HG03520 (cell line): ENCODE measurements at regions not wholly inside any gene's neighbourhood (a gene's known extent, or its start where the extent isn't known, plus 50 kb on each side); places are given as distances from the start of the nearest gene placed in this dataset.

ENCODE experiments used
- ATAC-seq: cut with Tn5 transposase; IDR thresholded peaks from one replicate; pipeline ENCODE4 v1.9.1; 2021; ENCODE audit warnings: mild to moderate bottlenecking, moderate library complexity; ENCODE audit not compliant: unreplicated experiment

DNA sequence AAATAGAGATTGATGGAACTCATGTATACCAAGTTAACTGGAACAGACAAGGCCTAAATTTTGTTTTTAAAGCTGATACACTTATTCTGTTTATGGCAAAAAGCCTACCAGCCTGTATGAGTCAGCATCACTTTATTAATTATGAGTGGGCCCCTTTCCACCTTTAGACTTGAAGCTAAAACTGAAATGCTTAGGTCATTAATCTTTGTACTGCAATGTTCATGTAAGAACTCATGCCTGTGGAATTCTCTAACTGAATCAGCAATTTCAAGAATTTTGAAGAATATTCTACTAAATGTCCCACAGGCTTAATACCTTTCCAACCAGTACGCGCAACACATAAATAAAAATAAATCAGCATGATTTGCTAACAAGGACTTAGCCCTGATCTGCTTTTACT lies 140.2 kb upstream of the PHACTR1 start:
- ATAC-seq = no peak

DNA sequence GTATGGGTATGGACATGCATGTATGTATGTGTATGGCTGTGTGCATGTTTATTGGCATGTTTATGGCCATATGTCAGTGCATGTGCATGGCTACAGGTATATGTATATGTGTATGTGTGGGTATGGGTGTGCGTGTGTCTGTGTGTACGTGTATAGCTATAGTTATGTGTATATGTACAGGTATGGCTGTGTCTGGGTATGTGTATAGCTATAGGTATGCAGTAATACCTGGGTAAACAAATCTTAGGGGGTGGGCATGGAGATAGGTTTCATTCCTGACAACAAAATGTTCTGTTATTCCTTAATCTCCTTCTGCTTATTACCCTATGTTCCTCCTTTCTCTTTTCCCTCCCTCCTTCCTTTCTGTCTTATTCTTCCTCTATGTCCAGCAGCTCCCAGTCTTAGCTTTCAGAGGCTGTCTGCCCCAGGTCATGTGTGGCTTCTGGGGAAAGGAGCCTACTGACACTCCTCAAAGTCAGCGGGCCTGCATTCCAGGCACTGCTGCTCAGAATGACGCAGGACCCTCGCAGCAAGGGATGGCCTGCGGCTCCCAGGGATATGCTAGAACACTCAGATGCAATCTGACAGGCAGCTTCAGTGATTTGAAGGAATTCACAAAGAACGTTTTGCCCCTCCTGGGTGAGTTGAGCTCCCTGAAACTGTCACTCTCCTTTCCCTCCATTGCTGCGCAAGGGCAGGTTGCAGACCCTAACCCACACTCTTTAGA lies 139.3 kb upstream of the PHACTR1 start:
- no peak for ATAC-seq

DNA sequence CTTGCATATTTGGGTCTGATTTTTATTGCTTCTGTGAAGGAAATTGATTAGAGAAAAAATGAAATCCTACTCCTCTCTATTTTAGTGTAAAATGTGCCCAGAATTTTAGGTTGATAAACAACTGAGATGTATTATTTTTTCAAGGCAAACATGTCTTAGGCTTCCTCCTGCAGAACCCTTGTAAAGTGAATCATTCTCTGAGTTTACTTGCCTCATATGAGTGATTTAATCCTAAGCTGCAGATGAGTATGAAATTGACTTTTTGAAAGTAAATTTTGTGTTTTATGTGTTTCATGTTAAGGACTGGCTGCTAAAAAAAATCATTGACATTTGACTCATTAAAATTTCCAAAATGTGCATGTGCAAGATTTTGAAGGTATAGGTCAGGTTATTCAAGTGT lies 138.5 kb upstream of the PHACTR1 start:
- ATAC-seq = no peak

DNA sequence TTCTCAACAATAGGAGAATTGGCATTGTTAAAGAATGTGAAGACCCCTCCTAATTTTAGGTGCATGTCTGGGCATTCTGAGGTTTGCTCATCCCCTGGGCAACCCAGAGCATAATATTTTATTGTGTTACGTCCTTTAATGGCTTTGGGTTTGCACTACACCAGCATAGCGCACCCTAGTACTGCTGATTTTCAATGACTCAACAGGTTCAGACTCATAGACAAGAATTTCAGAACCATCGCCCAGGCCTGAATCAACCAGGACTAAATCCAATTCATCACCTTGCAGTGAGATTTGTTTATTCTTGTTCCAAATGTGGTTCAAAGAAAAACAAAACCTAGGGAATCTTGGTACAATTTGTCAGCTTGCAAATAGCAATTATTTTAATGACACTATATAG lies 137.8 kb upstream of the PHACTR1 start:
- ATAC-seq = no peak

DNA sequence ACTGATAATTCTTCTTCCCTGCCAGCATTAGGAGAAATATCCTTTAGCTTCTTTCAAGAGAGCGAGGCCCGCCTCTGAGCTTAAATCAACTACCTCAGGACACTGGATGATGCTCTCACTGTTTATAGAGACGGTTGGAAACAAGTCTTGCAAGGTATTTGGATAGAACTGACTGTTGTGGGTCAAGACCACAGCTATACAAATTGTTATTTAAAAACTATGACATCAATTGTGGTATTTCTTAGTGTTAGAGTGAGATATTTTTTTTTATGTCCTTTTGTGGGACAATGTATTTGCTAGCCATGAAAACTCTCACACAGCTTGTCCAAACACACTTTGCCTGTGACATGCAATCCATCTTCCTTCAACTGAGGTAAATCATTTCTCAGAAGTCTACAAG lies 136.3 kb upstream of the PHACTR1 start:
- ATAC-seq = no peak

DNA sequence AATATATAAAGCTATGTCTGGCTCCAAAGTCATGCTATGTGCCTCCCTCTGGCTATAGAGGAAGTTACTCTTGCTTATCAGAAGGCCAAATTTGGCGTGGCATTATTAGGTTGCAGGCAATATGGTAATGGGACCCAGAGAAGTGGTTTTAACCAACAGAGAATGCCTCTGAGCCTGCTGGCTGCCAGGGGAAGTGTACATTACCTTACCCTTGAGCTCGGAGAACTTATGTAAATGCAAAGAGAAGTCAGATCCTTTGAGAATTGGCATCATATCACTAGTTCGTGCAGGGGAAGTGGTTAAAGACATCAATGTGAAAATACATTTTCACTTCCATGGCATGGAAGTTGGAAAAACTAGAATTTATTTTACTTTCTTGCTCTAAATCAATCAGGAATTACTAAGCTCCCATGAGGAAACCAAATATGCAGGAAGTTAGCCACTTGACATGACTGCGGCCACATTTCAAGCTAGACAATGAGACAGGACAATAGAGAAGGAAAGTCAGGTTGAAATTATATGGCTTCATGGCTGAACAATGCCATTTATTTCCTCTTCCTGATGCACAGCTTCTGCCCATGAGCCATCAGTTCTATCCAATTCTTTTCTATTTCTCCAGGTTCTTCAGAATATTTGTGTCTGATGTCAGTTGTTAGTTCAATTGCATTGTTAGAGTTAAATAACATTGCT lies 134.0 kb upstream of the PHACTR1 start:
- no peak for ATAC-seq

DNA sequence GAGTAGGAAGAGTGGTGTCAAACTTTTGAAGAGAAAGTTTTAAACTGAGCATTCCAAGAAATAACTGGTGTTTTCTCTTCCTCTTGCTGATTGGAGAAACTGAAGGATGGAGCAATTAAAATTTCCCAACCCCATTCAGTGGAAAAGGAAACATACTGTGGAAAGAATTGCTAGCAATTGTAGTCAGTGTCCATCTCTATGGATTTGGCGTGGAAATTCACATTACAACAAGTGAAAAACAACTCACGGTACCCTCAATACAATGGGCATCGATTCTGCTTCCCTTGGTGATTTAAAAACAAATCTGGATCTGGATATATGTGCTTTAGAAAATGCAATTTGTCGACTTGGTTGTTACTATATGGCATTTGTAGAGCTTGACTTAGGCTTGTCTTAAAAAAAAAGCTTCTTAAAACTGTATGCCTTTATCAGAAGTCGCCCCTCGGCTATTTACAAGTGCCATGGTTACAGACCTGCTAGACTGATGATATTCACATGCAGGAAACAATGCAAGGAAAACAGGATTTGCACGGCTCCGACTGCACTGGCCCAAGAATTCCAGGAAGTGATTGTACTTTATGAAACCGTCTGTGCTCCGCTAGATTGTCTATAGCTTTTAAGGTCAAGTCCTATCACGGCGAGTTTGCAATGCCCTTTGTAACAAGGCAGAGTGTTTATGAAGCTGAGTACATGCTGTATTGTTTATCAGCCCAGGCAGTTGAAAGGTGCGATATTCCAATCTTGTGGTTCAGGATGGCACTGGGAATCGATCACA lies 131.7 kb upstream of the PHACTR1 start:
- no peak for ATAC-seq

DNA sequence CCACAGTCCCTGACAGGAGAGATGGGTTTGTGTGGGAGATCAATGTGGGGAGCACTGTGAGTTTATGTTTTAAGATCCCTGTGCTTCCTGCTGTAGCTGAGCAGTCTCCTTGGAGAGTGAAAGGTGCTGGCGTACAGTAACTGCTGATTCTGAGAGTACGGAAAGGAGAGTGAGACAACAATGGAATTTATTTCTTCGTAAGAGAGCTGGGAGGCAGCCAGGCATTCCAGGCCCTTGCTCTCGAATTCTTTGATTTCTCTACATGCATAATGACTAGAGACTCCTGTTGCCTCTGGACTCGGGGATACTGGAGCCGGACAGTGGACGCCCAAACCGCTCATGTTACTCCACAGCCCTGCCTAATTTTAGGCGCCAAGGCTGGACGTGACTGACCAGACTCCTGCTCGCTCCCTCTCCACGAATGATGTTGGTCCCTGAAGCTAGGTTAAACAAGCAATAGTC lies 131.0 kb upstream of the PHACTR1 start:
- ATAC-seq = no peak

DNA sequence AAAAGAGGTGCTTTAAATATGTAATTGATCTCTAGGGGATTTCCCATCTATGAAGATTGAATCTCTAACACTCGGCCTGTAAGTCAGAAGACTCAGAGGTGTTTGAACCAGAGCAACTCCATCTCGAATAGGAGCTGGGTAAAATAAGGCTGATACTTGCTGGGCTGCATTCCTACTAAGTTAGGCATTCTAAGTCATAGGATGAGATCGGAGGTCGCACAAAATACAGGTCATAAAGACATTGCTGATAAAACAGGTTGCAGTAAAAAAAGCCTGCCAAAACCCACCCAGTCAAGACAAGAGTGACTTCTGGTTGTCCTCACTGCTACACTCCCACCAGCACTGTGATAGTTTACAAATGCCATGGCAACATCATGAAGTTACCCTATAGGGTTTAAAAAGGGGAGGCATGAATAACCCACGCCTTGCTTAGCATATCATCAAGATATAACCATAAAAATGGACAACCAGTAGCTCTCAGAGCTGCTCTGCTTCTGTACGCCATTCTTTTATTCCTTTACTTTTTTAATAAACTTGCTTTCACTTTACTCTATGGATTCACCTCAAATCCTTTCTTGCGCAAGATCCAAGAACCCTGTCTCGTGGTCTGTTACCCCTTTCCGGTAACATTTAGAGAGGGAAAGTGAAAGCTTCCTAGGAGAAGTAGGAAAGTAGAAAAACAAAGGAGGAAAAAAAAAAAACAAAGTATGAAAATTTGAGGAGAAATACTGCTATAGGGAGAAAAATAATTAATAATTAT lies 129.7 kb upstream of the PHACTR1 start:
- no peak for ATAC-seq

DNA sequence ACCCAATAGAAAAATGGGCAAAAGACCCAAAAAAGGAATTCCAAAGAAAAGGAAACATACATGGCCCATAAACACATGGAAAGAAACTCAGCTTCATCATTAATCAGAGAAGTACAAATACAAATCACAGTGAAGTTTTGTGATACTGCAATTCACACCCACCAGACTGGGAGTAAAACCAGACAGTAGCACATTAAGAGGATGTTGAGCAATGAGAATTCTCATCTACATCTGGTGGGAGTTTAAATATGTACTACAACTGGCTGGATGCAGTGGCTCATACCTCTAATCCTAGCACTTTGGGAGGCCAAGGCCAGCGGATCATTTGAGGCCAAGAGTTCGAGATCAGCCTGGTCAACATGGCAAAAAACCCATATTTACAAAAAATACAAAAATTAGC lies 125.7 kb upstream of the PHACTR1 start:
- no peak for ATAC-seq

DNA sequence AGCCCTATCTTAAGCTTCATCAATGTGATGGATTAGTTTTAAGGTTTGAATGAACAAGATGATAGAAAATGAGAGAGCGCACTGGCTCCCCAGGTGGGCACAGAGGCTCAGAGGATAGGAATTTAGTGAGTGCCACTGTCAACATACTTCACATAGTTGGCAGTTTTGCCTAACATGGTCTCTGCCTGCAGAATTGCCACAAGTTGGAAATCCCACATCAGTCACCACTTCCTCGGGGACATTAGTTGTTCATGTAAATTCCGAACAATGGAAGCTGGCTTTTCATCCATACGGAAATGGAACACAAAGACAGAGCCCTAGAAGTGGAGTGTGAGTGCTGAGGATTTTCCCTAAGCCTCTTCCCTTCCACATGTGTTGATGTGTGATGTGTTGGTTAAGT lies 123.9 kb upstream of the PHACTR1 start:
- no peak for ATAC-seq

DNA sequence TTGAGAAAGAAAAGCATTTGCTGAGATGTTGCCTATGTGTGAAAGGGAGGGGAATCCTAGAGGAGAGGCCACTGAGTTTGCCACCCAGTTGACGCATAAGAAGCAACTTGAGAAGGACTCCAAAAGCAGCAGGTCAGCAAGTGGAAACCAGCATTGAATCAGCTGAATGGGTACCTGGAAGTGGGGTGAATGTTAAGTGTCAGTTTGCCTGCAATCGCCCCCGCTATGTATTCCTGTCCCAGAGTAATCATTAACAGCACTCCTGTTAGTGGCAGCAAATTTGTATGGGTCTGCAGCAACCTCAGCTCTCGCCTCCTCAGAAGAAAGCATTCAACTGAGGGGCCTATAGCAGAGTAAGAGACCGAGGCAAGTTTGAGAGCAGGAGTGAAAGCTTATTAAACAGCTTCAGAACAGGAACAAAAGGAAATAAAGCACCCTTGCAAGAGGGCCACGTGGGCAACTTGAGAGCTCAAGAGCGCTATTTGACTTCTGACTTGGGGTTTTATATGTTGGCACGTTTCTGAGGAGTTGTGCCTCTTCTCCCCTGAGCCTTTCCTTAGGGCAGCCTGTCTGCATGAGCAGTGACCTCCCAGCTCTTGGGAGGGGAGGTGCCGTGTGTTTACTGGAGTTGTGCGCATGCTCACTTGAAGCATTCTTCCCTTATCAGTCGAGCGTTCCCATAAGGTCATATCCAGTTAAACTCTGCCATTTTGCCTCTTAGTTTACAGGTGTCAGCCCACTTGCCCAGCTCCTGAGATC lies 122.6 kb upstream of the PHACTR1 start:
- no peak for ATAC-seq

DNA sequence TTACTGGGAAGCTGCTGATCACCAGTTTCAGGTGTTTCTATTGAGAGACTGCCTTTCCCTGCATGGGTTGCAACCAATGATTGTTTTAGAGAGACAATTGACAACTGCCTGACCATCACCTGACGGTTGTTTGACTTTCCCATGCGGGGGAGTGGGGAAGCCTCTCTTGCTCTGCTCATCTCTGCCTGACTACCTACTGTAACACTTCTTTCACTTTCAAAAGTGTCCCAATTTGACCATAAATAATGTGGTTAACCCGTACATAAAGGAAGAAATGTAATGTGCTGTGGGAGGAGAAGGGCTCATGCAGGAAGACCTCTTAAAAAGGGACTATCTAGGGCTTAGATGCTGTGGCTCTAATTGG lies 122.1 kb upstream of the PHACTR1 start:
- ATAC-seq = no peak

DNA sequence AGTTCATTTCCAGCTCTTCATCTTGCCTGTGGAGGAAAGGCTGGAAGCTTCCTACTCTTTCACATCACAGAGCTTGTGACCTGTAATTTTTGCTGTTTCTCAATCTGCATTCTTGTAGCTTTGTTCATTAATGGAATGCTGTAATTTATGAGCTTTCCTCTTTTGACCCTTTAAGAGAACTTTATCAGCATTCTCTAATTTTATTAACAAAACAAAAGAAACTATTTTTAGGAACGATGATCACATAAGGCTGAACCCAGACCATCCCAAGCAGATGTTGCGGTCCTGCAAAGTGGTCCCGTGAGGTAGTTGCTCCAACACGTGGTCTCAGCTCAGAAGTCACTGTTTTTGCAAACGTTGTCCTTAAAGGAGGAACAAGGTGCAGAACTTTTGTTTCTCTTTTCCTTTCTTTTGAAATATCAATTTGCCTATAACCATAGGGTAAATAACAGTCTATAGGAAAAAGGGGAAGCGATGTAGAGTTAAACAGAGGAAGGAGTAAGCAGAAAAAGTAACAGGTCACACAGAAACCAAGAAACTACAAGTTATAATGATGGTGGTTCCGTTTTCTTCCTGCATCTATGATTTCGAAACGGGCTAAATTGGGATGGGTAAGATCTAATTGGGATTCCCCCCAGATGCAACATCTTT lies 121.3 kb upstream of the PHACTR1 start:
- peak; percentile 49 for ATAC-seq

DNA sequence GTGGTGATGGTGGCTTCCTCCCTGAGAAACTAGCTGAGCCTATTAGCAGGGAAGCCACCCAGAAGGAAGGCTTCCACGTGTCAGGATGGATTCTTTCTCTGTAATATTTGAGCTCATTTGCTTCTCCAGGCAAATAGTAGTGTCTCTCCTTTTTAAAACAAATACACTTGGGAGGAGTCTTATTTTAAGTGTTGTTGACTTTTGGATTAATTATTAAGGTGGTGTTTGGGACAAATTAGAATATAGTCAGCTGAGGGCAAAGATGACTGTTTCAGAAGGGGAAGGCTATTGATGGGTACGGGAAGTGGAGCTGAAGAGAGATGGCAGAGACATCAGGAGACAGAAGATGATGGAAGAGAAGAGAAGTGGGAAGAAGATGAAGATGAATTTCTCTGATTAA lies 119.8 kb upstream of the PHACTR1 start:
- no peak for ATAC-seq

DNA sequence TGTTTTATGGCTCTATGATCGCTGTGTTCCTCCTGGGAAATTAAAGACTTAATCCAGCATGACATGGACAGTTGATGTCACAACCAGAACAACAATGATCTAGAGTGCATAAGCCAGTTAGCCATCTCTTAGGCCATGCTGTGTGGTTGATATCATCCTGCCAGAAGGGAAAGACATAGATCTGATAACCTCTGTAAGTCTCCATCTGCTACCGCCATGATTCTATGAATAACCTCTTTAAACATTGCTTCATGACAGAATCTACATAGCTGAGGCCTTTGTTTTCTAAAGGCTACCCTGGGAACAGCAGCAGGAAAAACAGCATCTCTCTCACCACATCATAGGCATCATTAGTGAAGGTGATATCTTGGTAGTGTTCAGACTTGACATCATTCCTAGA lies 117.6 kb upstream of the PHACTR1 start:
- no peak for ATAC-seq

DNA sequence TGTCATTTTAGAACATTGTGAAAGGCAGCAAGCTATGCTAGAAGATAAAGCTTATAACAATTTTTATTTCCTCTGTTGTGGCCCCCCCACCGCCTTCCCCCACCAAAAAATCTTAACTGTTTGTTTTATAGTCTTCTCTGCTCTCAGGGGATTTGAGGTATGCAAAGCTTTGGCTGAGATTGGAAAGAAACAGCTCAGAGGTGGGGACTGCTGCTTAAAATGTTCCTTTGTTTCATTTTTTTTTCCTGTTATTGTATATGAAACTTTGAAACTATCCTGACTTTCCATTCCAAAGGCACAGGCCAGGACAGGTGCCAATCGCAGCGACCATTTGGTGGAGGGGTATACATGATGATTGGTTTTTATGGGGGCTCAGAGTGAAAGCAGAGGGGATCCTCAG lies 114.7 kb upstream of the PHACTR1 start:
- no peak for ATAC-seq

DNA sequence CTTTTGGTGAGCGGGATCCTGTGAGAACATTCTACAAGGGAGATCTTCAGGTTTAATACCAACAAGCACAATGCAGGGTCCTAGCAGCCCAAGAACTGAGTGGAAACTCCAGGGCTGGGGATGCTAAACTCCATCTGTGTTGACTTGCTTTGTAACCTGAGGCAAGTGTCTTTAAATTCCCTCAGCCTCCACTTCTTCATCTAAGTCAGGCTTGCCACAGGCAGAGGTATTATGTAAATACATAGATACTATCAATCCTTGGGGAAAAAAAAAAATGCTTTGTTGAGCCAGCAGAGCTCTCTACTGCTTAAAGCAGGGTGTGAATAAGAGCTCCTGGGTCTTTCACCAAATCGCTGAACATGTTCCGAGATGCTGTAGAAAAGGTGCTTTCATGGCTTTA lies 114.2 kb upstream of the PHACTR1 start:
- no peak for ATAC-seq

DNA sequence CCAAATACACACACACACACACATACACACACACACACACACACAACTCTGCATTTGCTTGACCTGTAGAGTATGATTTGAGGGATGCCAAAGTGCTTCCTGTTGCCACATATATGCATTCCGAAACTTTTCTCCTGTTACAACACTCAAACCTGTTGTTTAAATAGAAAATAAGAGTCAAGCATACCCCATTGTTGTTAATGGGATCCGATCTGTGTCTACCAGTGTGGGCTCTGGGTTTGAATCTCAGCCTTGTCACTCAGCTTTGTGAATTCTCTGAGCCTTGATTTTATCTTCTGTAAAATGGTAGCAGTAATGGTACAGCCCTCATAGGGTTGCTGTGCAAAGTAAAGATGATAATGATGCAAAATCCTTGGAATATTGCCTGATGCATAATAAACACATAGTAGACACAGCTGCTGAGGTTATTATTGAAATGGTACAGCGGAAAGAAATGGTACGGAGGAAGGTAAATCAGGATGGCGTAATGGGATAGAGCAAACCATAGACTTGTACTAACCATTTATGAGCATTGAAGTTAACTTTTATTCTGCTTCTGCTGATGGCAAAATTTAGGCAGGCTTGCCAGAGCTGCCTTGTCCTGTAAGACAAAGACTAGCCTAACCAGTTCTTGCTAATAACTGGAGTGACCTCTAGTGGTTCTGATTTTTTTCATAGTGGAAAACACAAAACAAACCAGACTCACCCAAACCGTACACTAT lies 113.5 kb upstream of the PHACTR1 start:
- no peak for ATAC-seq
